SU-DHL-6 (cell line): ENCODE measurements at regions not wholly inside any gene's neighbourhood (a gene's known extent, or its start where the extent isn't known, plus 50 kb on each side); places are given as distances from the start of the nearest gene placed in this dataset.

ENCODE experiments used
- EZH2phosphoT487 ChIP-seq: fragments of 200-600 bp; sonication (generic), shearing (Covaris generic); conservative IDR thresholded peaks from 2 replicates; pipeline ENCODE4 v1.6.1; 2018; ENCODE audit warnings: mild to moderate bottlenecking, antibody characterized with exemption, low read length, moderate library complexity, mixed read lengths
- TF ChIP-seq, protein P1 (sequence below): fragments of 200-600 bp; sonication (generic); IDR thresholded peaks from one replicate; pipeline ENCODE4 v1.5.1; 2017; ENCODE audit warnings: antibody characterized with exemption, mild to moderate bottlenecking, low read length, moderate library complexity; ENCODE audit not compliant: insufficient read depth, poor library complexity, severe bottlenecking

DNA sequence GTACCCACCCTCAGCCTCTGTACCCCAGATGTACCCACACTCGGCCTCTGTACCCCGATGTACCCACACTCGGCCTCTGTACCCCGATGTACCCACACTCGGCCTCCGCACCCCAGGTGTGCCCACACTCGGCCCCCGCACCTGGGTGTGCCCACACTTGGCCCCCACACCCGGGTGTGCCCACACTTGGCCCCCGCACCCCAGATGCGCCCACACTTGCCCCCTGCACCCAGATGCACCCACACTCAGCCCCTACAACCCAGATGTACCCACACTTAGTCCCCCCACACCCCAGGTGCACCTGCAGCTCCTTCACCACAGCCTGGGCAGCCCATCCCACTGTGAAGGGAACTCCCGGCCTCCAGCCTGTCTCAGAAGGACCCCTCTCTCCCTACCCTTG lies 69.7 kb downstream of the PEX11G start:
- TF ChIP-seq, protein P1, sequence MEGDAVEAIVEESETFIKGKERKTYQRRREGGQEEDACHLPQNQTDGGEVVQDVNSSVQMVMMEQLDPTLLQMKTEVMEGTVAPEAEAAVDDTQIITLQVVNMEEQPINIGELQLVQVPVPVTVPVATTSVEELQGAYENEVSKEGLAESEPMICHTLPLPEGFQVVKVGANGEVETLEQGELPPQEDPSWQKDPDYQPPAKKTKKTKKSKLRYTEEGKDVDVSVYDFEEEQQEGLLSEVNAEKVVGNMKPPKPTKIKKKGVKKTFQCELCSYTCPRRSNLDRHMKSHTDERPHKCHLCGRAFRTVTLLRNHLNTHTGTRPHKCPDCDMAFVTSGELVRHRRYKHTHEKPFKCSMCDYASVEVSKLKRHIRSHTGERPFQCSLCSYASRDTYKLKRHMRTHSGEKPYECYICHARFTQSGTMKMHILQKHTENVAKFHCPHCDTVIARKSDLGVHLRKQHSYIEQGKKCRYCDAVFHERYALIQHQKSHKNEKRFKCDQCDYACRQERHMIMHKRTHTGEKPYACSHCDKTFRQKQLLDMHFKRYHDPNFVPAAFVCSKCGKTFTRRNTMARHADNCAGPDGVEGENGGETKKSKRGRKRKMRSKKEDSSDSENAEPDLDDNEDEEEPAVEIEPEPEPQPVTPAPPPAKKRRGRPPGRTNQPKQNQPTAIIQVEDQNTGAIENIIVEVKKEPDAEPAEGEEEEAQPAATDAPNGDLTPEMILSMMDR, result no peak
- TF ChIP-seq EZH2phosphoT487, result no peak
